ENCODE measurements at regions not wholly inside any gene's neighbourhood (a gene's known extent, or its start where the extent isn't known, plus 50 kb on each side); places are given as distances from the start of the nearest gene placed in this dataset.

DNA sequence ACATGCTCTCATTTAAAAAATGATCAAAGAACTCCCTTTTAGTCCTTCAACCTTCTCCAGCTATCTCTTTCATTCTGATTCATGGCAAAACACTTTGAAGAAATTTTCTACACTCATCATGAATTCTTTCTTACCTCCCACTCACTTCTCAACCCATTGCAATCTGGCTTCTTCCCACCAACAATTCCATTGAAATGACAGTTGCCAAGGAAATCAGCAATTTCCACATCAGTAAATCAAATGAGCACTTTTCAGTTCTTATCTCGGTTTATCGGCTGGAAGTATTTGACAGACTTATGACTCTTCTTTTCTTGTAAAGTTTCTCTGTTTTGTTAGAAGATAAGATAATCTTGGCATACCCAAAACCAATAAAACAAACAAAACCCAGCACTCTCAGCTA is 99.1 kb upstream of the CACNA2D1 start:
- no peak for DNase-seq (ENCODE audit: low spot score)
- ChIA-PET POLR2A (ENCODE audit: low non-redundant PET) (no interaction called here), CTCF (no interaction called here)
- TF ChIP-seq, protein P1, sequence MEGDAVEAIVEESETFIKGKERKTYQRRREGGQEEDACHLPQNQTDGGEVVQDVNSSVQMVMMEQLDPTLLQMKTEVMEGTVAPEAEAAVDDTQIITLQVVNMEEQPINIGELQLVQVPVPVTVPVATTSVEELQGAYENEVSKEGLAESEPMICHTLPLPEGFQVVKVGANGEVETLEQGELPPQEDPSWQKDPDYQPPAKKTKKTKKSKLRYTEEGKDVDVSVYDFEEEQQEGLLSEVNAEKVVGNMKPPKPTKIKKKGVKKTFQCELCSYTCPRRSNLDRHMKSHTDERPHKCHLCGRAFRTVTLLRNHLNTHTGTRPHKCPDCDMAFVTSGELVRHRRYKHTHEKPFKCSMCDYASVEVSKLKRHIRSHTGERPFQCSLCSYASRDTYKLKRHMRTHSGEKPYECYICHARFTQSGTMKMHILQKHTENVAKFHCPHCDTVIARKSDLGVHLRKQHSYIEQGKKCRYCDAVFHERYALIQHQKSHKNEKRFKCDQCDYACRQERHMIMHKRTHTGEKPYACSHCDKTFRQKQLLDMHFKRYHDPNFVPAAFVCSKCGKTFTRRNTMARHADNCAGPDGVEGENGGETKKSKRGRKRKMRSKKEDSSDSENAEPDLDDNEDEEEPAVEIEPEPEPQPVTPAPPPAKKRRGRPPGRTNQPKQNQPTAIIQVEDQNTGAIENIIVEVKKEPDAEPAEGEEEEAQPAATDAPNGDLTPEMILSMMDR (conservative IDR thresholded peaks at IDR 0.05; ENCODE audit: low read depth): no peak
- H3K27ac ChIP-seq: no peak overlapping the region

DNA sequence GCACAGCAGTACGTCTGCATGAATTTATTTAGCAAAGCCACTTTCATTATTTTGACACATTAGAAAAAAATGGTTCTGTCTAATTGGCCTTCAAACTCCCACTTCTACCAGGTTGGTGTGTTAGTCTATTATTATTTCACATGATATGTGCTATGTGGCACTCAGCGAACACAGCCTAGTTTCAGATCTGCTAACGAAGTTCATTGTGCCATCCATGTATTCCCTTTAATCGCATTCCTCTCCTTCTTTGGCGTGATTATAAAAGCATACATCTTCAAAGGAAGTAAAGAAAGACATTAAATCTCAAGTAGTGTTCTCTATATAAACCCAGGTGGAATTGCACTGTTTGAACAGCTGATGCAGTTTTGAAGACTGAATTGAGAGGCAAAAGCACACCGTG is 96.4 kb upstream of the CACNA2D1 start:
- ChIA-PET POLR2A (ENCODE audit: low non-redundant PET) (no interaction called here), CTCF (interaction anchor here (0.5 kb wide), 1 partner anchor 15 kb away, joined by 3 read pairs; no protein-coding TSS in a partner anchor)
- H3K27ac ChIP-seq: no peak overlapping the region
- DNase-seq (ENCODE audit: low spot score): no peak
- TF ChIP-seq, protein P1 (conservative IDR thresholded peaks at IDR 0.05; ENCODE audit: low read depth): no peak

DNA sequence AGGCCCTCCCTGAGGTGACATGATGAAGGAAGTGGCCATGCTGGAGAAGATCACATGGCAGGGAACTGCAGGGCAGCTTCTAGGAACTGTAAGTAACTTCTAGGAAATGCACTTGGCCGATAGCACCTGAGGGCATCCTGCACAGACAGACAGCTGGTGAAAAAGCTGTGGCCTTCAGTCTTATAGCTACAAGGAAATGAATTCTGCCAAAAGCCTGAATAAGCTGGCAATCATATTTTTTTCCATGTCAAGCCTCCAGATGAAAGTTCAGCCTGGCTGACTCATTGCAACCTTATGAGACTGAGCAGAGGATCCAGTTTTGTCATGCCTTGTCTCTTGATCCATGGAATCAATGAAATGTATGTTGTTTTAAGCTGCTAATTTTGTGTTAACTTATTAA is 91.1 kb upstream of the CACNA2D1 start:
- ChIA-PET CTCF (interaction anchor here (1.1 kb wide), 1 partner anchor 53 kb away, joined by 3 read pairs; no protein-coding TSS in a partner anchor), POLR2A (ENCODE audit: low non-redundant PET) (no interaction called here)
- TF ChIP-seq, protein P1 (conservative IDR thresholded peaks at IDR 0.05; ENCODE audit: low read depth): no peak
- DNase-seq (ENCODE audit: low spot score): peak; percentile 2
- no peak overlapping the region for H3K27ac ChIP-seq

DNA sequence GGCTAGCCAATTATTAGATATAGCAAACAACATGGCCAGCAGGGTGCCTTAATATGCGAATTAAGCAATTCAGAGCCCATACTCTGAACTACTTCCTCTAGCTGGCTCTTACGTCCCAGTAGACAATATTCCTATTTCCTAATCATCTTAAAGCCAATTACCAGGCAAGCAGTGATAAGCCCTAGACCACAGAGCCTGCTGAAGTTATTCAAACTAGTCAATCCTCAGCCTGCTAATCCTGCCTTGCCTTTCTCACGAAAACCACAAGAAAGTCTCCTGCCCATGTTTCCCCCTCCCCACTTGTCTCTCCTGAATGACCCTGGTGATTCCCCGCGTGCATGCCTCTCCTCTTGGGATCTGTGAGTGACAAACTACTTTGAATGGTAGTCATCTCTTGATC is 86.8 kb upstream of the CACNA2D1 start:
- TF ChIP-seq, protein P1 (conservative IDR thresholded peaks at IDR 0.05; ENCODE audit: low read depth): no peak
- H3K27ac ChIP-seq: no peak overlapping the region
- ChIA-PET POLR2A (ENCODE audit: low non-redundant PET) (no interaction called here), CTCF (no interaction called here)
- DNase-seq (ENCODE audit: low spot score): no peak

DNA sequence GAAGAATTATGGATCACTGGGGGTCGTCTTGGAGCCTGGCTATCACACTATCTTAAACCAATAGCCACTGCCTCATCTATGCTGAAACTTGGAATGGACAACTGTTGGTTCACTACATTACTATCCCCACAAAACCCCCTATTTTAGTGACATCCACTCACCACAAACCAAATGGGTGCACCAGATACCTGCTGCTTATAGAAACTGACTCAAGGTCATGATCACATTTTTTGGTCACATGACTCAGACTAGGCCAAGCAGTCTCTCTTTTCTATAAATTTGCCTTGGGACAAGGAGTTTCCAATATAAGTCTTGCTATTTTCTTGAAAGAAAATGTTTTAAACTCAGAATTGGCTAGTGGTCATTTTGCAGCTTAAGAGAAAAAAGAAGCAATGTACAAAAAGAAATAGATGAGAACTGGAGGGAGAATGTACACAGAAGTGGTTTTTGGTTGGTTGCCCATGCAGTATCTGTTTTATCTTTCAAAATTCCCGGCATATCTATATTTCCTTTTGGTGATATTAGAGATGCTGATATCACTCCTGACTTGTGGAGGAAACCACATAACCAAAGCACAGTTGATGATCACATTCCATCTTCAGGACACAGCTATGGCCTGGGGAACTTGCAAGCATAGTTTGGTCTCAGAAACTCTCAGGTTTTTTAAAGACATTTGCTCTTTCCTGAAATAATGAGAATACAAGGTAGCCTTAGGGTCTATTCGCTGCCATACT is 85.2 kb upstream of the CACNA2D1 start:
- CTCF ChIA-PET: interaction anchor here (0.6 to 0.8 kb wide), 2 partner anchors 31 to 260 kb away, joined by 3 to 4 read pairs; no protein-coding TSS in a partner anchor
- H3K27ac ChIP-seq: no peak overlapping the region
- TF ChIP-seq, protein P1 (conservative IDR thresholded peaks at IDR 0.05; ENCODE audit: low read depth): no peak
- no peak for DNase-seq (ENCODE audit: low spot score)
- POLR2A ChIA-PET (ENCODE audit: low non-redundant PET): no interaction called here

DNA sequence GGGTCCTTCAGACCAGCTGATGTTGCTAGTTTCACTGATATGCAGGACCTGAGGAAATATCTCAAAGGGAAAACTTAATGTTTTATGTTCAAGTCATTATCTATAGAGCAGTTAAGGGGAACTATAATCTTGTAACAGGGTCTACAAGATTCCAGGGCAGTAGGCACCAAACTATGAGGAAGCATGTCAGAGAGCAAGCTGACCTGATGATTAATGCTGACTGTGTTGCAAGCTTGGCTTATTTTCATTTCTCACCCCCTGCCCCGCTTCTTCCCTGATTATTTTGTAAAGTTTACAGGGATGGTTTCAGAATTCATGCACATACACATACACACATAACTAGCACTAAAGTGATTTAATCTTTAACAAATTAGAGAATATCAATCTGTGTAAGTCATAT is 84.3 kb upstream of the CACNA2D1 start:
- DNase-seq (ENCODE audit: low spot score): no peak
- H3K27ac ChIP-seq: no peak overlapping the region
- TF ChIP-seq, protein P1 (conservative IDR thresholded peaks at IDR 0.05; ENCODE audit: low read depth): no peak
- CTCF ChIA-PET: no interaction called here
- POLR2A ChIA-PET (ENCODE audit: low non-redundant PET): no interaction called here

All from RWPE1 (cell line).